Natural killer cell (primary cell): ENCODE measurements at regions not wholly inside any gene's neighbourhood (a gene's known extent, or its start where the extent isn't known, plus 50 kb on each side); places are given as distances from the start of the nearest gene placed in this dataset.
A peak's percentile ranks its signal among the peaks of the same experiment; 100 is the strongest.

Source experiments
- ATAC-seq, 3 donors: fragments of 150-1000 bp in 2 of 3; fragments of 200-7000 bp in 1 of 3; cut with Tn5 transposase; 1 replicate in 1 of 3; 2 replicates in 2 of 3; pipeline ENCODE4 v1.10.0; 2021; ENCODE audit warnings: mild to moderate bottlenecking in 2 of 3, moderate library complexity in 2 of 3
- DNase-seq, 2 donors: peaks; one replicate each; pipeline versions ENCODE4 v3.0.0 to v3.0.0-alpha.2; 2013 to 2021; ENCODE audit warnings: mixed read lengths in 1 of 2
- H3K27ac ChIP-seq: one replicate; pipeline ENCODE4 v1.5.1; 2013; ENCODE audit warnings: mild to moderate bottlenecking, low read length
- H3K27me3 ChIP-seq: one replicate; pipeline ENCODE4 v1.6.1; 2013; ENCODE audit warnings: low read length; ENCODE audit not compliant: control insufficient read depth, insufficient read depth
- H3K36me3 ChIP-seq: one replicate; pipeline ENCODE4 v1.6.1; 2013; ENCODE audit warnings: low read length; ENCODE audit not compliant: control insufficient read depth, insufficient read depth
- H3K4me1 ChIP-seq: one replicate; pipeline ENCODE4 v1.6.1; 2013; ENCODE audit warnings: low read length; ENCODE audit not compliant: control insufficient read depth, insufficient read depth
- H3K4me3 ChIP-seq: one replicate; pipeline ENCODE4 v1.5.1; 2013; ENCODE audit warnings: low read length
- H3K9me3 ChIP-seq: one replicate; pipeline ENCODE4 v1.6.1; 2013; ENCODE audit warnings: low read length; ENCODE audit not compliant: control insufficient read depth, insufficient read depth
- H3K27ac Mint-ChIP-seq, 2 donors: one replicate each; pipeline ENCODE4 v1.8.0; 2022; ENCODE audit warnings: mild to moderate bottlenecking in 2 of 2, mixed read lengths in 2 of 2, moderate library complexity in 1 of 2
- H3K27me3 Mint-ChIP-seq, 2 donors: one replicate each; pipeline ENCODE4 v1.8.0; 2022; ENCODE audit warnings: low read depth in 2 of 2, mixed read lengths in 2 of 2
- H3K36me3 Mint-ChIP-seq: one replicate; pipeline ENCODE4 v1.8.0; 2022; ENCODE audit warnings: mixed read lengths
- H3K4me1 Mint-ChIP-seq, 2 donors: one replicate each; pipeline ENCODE4 v1.8.0; 2022; ENCODE audit warnings: mixed read lengths in 2 of 2
- H3K4me3 Mint-ChIP-seq: one replicate; pipeline ENCODE4 v1.8.0; 2022; ENCODE audit warnings: mild to moderate bottlenecking, moderate library complexity, mixed read lengths
- H3K9me3 Mint-ChIP-seq, 2 donors: one replicate each; pipeline ENCODE4 v1.8.0; 2022; ENCODE audit warnings: mixed read lengths in 2 of 2
- CTCF ChIP-seq: fragments of 200-600 bp; IDR thresholded peaks from one replicate; pipeline ENCODE4 v1.8.0; 2022; ENCODE audit warnings: antibody characterized with exemption
- WGBS: methylation state at CpG from one replicate; pipeline ENCODE4 v1.1.7; 2013; ENCODE audit warnings: missing lambda C conversion rate; ENCODE audit not compliant: insufficient coverage; 5-methylcytosine and 5-hydroxymethylcytosine counted together
- intact Hi-C: fragments of 100-400 bp; cut with micrococcal nuclease; formaldehyde crosslinking; loops from one replicate; pipeline ENCODE4 v1.14.2; 2022

- no peaks in the 10 kb centered on the region for H3K4me1 ChIP-seq
- no peak for TF ChIP-seq CTCF
- Mint-ChIP-seq H3K4me1 (no peaks in the 10 kb centered on the region), H3K27ac (no peak overlapping the region), H3K27me3 (peaks cover 14 to 25% of the 10 kb centered on the region in 2 donors), H3K36me3 (no peaks in the 10 kb centered on the region), H3K9me3 (no peaks in the 10 kb centered on the region), H3K4me3 (no peak overlapping the region)
- H3K27ac ChIP-seq: no peak overlapping the region
- no peak overlapping the region for H3K4me3 ChIP-seq
- no peak for DNase-seq
- peak; percentile 24 to 45 (median 37) for ATAC-seq
- H3K9me3 ChIP-seq: no peaks in the 10 kb centered on the region
- H3K36me3 ChIP-seq: no peaks in the 10 kb centered on the region
- H3K27me3 ChIP-seq: no peaks in the 10 kb centered on the region
- intact Hi-C loops: no loop called here
- 46% methylated on average over 4 of the region's 5 CpGs for WGBS
These were observed 189.0 kb downstream of the GALNT1 start for GRCh38 chr18:35770376-35771014.

DNA sequence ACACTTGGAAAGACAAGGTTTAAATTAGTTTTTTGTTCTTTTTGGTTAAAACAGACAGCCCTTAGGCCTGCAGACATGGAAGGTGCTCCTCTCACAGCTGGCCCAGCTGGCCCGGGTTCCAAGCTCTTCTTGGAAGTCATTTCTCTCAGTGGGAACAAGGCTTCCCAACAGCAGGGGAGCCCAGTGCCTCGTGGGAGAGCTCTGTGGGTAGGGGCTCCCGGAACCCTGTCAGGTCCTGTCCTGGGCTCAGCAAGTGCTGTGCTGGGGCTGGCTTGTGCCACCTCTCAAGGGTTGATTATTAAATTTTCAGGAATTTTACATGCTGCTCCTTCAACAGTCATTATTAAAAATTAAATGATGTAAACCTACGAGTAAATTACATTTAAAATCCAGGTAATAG is 189.6 kb downstream of the GALNT1 start:
- no peak overlapping the region for H3K4me3 ChIP-seq
- H3K36me3 Mint-ChIP-seq: no peaks in the 10 kb centered on the region
- H3K27ac ChIP-seq: no peak overlapping the region
- H3K9me3 Mint-ChIP-seq: no peaks in the 10 kb centered on the region
- intact Hi-C loops: no loop called here
- TF ChIP-seq CTCF: no peak
- H3K4me1 Mint-ChIP-seq: no peaks in the 10 kb centered on the region
- WGBS: 85% methylated on average over 4 of the region's 4 CpGs
- H3K4me1 ChIP-seq: no peaks in the 10 kb centered on the region
- H3K9me3 ChIP-seq: no peaks in the 10 kb centered on the region
- H3K27ac Mint-ChIP-seq: no peak overlapping the region
- no peak overlapping the region for H3K4me3 Mint-ChIP-seq
- no peak for ATAC-seq
- no peaks in the 10 kb centered on the region for H3K27me3 ChIP-seq
- H3K36me3 ChIP-seq: no peaks in the 10 kb centered on the region
- DNase-seq: no peak
- H3K27me3 Mint-ChIP-seq: peaks cover 14 to 25% of the 10 kb centered on the region in 2 donors

GRCh38 chr18:35775887-35776286 is 194.3 kb downstream of the GALNT1 start:
- Mint-ChIP-seq H3K27ac (no peak overlapping the region), H3K4me3 (no peak overlapping the region), H3K36me3 (no peaks in the 10 kb centered on the region), H3K9me3 (no peaks in the 10 kb centered on the region), H3K27me3 (peaks cover 26% of the 10 kb centered on the region in 2 donors), H3K4me1 (no peaks in the 10 kb centered on the region)
- DNase-seq (no peak), ATAC-seq (no peak)
- no peak overlapping the region for H3K27ac ChIP-seq
- H3K27me3 ChIP-seq: no peaks in the 10 kb centered on the region
- H3K4me1 ChIP-seq: no peaks in the 10 kb centered on the region
- H3K9me3 ChIP-seq: no peaks in the 10 kb centered on the region
- no peak overlapping the region for H3K4me3 ChIP-seq
- WGBS: 81% methylated on average over 2 of the region's 2 CpGs
- intact Hi-C loops: no loop called here
- TF ChIP-seq CTCF: no peak
- no peaks in the 10 kb centered on the region for H3K36me3 ChIP-seq

DNA sequence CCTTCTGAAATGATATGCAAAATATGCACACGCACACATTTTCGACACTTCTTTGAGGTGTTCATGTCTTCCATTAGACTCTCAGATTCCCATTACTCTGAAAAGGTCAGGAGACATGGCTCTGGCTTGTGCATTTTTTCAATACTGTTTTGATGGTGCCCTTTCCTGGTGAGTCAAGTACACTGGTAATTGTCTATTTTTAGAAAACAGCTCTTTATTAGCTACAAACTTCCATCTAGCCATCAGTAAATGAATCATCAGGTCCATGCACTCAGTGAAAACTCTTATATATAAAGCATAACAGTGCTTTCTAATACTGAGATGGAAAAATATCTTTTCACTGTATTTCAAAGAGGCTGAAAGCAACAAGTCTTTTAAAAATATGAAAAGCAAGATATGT is 194.9 kb downstream of the GALNT1 start:
- no peak for TF ChIP-seq CTCF
- Histone ChIP-seq H3K4me3 (no peak overlapping the region), H3K9me3 (no peaks in the 10 kb centered on the region), H3K4me1 (no peaks in the 10 kb centered on the region), H3K36me3 (no peaks in the 10 kb centered on the region), H3K27ac (no peak overlapping the region), H3K27me3 (no peaks in the 10 kb centered on the region)
- Mint-ChIP-seq H3K27me3 (peaks cover 30 to 32% of the 10 kb centered on the region in 2 donors), H3K27ac (no peak overlapping the region), H3K4me3 (no peak overlapping the region), H3K36me3 (no peaks in the 10 kb centered on the region), H3K4me1 (no peaks in the 10 kb centered on the region), H3K9me3 (no peaks in the 10 kb centered on the region)
- DNase-seq (no peak), ATAC-seq (no peak)
- WGBS: 80% methylated on average over 2 of the region's 2 CpGs
- intact Hi-C loops: no loop called here
